Cardiac septum (tissue), 1 donor: ENCODE measurements at regions not wholly inside any gene's neighbourhood (a gene's known extent, or its start where the extent isn't known, plus 50 kb on each side); places are given as distances from the start of the nearest gene placed in this dataset.
"Not testable (repeated sequence)": the region's sequence is repeated elsewhere in the genome, so short reads cannot be mapped to it uniquely, and the experiment has no call there.

Experiments used
- DNase-seq: peaks from one replicate; pipeline ENCODE4 v3.0.0-alpha.2; 2020; ENCODE audit warnings: low spot score
- intact Hi-C: fragments of 100-400 bp; cut with DNase I; formaldehyde crosslinking; loops from one replicate; pipeline ENCODE4 v1.14.0; 2022
- donor health status: DM: no; HTN: no; CAD: no.

GRCh38 chr7:142514716-142515115 lies 234.6 kb upstream of the PRSS1 start:
- intact Hi-C loops, DNase-seq: not testable (repeated sequence)

- intact Hi-C loops: no loop called here
- no peak for DNase-seq
These were observed 235.9 kb upstream of the PRSS1 start for GRCh38 chr7:142513178-142513955.

- no peak for DNase-seq
- intact Hi-C loops: no loop called here
These were observed 237.5 kb upstream of the PRSS1 start for GRCh38 chr7:142511801-142512200.

- no peak for DNase-seq
- intact Hi-C loops: no loop called here
These were observed 237.9 kb upstream of the PRSS1 start for GRCh38 chr7:142511374-142511773.

- DNase-seq, intact Hi-C loops: not testable (repeated sequence)
These were observed 240.0 kb upstream of the PRSS1 start for GRCh38 chr7:142509235-142509634.

GRCh38 chr7:142508251-142508650 lies 241.0 kb upstream of the PRSS1 start:
- intact Hi-C loops: no loop called here
- no peak for DNase-seq

GRCh38 chr7:142507799-142508198 lies 241.5 kb upstream of the PRSS1 start:
- intact Hi-C loops: no loop called here
- DNase-seq: no peak

- DNase-seq, intact Hi-C loops: not testable (repeated sequence)
These were observed 242.2 kb upstream of the PRSS1 start for GRCh38 chr7:142507066-142507465.

- intact Hi-C loops: no loop called here
- DNase-seq: no peak
These were observed 242.7 kb upstream of the PRSS1 start for GRCh38 chr7:142506601-142507000.

- DNase-seq, intact Hi-C loops: not testable (repeated sequence)
These were observed 245.3 kb upstream of the PRSS1 start for GRCh38 chr7:142503949-142504348.

- DNase-seq: no peak
- intact Hi-C loops: no loop called here
These were observed 245.2 kb upstream of the PRSS58 start for GRCh38 chr7:142503036-142503435.

GRCh38 chr7:142501434-142501833 lies 243.6 kb upstream of the PRSS58 start:
- no peak for DNase-seq
- intact Hi-C loops: no loop called here

GRCh38 chr7:142500366-142500765 lies 242.5 kb upstream of the PRSS58 start:
- intact Hi-C loops: no loop called here
- DNase-seq: no peak

GRCh38 chr7:142499635-142500034 lies 241.8 kb upstream of the PRSS58 start:
- no peak for DNase-seq
- intact Hi-C loops: no loop called here

GRCh38 chr7:142498364-142498763 lies 240.5 kb upstream of the PRSS58 start:
- intact Hi-C loops: no loop called here
- DNase-seq: no peak

GRCh38 chr7:142496545-142496991 lies 238.7 kb upstream of the PRSS58 start:
- DNase-seq: no peak

GRCh38 chr7:142495879-142496278 lies 238.0 kb upstream of the PRSS58 start:
- DNase-seq, intact Hi-C loops: not testable (repeated sequence)

More at GRCh38 chr7:142496545-142496991, 238.7 kb upstream of the PRSS58 start:
- intact Hi-C loops: no loop called here

- DNase-seq, intact Hi-C loops: not testable (repeated sequence)
These were observed 237.4 kb upstream of the PRSS58 start for GRCh38 chr7:142495301-142495700.

GRCh38 chr7:142494021-142494420 lies 236.2 kb upstream of the PRSS58 start:
- intact Hi-C loops: no loop called here
- DNase-seq: no peak

- intact Hi-C loops: no loop called here
- no peak for DNase-seq
These were observed 231.0 kb upstream of the PRSS58 start for GRCh38 chr7:142488842-142489241.

GRCh38 chr7:142488036-142488633 lies 230.3 kb upstream of the PRSS58 start:
- intact Hi-C loops: no loop called here
- DNase-seq: no peak
